ENCODE measurements at regions not wholly inside any gene's neighbourhood (a gene's known extent, or its start where the extent isn't known, plus 50 kb on each side); places are given as distances from the start of the nearest gene placed in this dataset.

DNA sequence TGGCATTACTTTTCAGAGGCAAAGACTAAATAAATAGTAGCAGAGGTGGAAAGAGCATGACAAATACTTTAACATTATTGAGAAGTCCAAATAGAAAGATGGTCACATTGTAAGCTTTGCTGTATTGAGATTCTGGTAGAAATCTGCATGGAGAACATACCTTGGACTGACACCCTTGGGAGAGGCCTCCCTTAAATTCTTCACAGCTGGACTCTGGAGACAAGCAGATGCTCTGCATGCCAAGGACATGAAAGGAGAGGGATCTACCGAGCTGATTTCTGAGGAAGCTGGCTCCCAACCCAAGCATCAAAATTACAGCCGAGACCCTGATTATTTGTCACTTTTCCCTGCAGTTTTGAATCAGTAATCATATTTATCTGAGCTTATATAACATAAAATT is 212.5 kb upstream of the COL8A1 start:
- DNase-seq = no peak

DNA sequence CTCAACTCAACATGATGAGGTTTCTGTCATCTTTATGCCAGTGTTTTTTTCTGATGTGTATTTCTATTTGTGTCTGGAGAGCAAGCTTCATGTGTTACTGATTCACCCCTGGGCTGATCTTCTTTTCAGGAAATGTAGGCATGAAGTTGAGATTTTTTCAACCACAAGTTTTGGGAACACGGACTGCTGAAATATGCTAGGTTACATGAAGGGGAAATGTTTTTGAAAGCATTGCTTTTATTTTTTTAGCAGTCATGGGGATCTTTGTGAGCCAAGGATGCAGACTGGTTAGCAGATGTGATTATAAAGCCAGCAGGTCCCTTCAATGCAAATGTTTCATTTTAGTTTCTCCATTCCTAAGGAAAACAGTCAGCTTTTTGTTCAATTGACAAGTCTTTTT is 219.3 kb upstream of the COL8A1 start:
- DNase-seq = no peak

GRCh38 chr3:99418709-99419108 is 219.7 kb upstream of the COL8A1 start:
- no peak for DNase-seq

- no peak for DNase-seq
Observed at GRCh38 chr3:99418209-99418635, 220.2 kb upstream of the COL8A1 start.

GRCh38 chr3:99413504-99413903 is 224.9 kb upstream of the COL8A1 start:
- DNase-seq = no peak

DNA sequence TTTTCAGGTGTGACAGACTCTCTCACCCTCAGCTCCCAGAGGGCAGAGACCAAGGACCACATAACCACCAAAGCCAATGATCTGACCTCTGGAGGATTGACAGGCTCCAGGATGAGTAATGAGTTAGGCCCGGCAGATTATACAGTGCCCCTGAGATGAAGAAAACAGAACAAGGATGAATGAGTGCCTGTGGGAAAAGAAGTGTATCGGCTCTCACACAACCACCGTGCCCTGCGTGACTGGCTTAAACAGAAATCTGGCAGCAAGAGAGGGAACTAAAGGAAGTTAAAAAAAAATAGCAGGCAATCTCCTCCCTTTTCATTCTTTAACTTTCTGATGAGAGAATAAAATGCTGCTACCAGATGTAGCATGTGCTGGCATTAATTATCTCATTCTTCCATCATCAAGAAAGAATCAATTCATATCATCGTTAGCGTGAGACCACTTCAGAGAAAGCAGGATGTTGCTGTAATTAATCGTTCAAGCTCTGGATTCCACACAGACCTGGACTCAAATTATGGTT is 227.5 kb upstream of the COL8A1 start:
- DNase-seq = no peak

DNA sequence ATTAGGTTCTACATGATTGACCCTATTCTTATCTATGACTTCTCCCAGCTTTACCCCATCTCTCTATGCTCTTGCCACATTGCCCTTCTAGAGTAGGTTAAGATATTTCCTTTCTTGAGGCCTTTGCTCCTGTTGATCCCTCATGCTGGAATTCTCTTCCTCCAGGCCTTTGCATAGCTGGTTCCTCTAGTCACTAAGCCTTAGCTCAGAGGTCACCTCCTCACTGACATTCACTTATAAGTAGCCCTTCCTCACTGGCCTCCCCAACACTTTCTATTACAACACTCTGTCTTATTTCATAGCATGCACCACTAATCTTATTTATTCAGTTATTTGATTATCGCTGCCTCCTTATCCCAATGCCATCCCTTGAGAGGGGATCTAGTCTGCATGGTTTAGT is 228.4 kb upstream of the COL8A1 start:
- DNase-seq = no peak

- DNase-seq = no peak
Observed at GRCh38 chr3:99407257-99407656, 231.1 kb upstream of the COL8A1 start.

- no peak for DNase-seq
Observed at GRCh38 chr3:99402755-99403154, 235.6 kb upstream of the COL8A1 start.

GRCh38 chr3:99400352-99400751 is 238.0 kb upstream of the COL8A1 start:
- no peak for DNase-seq

DNA sequence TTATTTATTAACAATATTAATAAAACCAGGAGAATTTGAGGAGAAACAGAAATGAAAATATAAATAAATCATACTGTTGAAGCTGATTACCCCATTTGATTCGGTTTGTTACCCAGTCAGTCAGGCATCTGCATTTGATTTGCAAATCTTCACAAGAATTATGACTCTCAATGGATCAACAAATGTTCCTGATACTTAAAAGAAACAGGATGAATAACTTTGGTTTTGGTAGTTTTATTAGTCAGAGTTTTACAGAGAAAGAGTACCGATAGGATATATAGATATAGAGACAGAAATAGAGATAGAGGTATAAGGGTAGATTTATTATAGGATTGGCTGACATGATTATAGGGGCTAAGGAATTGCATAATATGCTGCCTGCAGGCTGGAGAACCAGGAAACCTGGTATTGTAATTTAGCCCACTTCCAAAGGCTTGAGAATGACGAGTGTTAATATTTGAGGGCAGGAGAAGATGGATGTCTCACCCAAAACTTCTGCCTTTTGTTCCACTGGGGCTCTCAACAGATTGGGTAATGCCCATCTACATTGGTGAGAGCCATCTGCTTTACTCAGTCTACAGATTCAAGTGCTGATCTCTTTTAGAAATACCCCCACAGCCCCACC is 241.6 kb upstream of the COL8A1 start:
- DNase-seq = no peak

- DNase-seq = no peak
Observed at GRCh38 chr3:99394831-99395778, 243.3 kb upstream of the COL8A1 start.

DNA sequence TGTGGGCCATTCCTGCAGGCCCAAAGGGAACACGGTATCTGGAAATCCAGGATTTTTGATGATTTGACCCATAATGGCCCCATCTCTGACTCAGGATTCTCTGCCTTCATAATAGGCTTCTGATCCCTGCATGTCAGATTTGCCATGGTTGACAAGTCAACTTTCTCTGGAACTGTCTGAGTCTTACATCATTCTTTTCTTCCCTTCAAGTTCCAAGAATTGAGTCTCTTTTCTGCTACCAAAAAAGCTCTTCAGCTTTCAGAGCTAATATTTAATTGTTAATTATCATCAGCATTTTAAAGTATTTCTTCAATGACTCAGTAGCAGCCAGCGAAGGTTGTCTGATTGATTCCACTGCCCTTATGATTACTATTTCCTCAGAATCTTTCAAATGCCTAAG is 244.4 kb upstream of the COL8A1 start:
- no peak for DNase-seq

DNA sequence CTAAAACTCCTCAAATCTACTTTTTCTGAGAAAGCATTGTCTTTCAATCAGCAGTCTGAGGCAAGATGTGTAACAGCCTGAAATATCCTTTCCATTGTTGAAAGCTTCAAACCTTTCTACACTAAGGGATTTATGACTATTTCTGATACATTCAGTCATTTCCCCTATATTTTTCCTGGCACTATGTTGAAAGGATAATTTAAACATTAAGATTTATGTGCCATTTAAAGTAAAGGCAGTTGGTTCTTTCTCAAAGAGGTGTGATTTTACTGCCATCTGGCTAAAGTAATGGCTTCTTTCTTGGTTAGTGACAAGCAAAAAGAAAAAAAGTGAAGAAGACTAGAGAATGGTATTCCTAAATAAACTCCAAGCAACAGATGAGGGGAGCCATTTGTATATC is 249.6 kb upstream of the COL8A1 start:
- DNase-seq = no peak

- DNase-seq = no peak
Observed at GRCh38 chr3:99384596-99384995, 253.8 kb upstream of the COL8A1 start.

- no peak for DNase-seq
Observed at GRCh38 chr3:99376926-99377325, 261.5 kb upstream of the COL8A1 start.

DNA sequence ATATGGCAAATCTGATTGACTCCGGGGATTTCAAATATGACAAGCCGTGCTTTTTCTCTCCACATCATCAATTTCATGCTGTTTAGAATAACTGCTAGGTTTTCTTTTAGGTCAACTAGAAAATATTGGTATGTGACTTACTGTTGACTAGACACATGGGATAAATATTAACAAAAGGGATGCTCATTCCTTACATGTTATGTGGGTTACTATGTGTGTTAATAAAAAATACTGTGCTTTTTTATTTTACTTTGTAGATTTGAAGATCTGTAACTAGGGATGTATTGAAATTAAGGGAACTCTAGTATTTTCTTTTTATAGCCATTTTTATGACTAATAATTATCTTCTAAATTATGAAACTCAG is 264.6 kb upstream of the COL8A1 start:
- DNase-seq = no peak

DNA sequence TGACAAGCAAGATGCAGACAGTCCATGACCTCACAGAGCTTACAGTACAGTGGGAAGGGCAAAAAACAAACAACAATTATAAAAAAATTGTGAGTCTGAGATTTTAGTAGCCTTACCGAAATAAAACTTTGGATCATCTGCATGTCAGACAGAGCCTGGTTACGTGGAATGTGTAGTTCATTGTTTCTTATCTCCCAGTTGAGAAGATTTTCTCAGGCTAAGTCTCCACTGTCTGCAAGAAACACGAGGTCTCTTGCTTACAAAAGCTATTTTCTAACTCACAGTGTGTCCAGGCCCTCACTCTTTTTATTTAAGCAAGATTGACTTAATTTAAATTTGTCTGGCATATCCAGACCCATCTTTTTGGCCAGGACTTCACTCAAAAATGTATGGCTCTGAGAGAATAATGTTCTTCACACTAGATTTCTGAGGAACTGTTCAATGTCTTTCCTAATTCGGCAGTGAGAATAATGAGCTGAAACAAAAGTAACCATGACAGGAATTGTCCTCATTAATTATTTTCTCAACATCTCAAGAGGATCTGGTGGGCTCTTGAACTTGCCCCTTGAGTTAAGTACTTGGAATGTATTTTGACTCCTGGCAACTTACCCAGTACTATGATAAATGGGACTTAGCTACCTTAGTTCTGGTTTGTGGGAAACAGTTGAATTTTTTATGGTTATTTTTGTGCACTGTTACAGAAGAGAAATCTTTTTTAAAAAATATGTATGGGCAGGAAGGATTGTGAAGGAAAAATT is 265.1 kb upstream of the COL8A1 start:
- DNase-seq = no peak

DNA sequence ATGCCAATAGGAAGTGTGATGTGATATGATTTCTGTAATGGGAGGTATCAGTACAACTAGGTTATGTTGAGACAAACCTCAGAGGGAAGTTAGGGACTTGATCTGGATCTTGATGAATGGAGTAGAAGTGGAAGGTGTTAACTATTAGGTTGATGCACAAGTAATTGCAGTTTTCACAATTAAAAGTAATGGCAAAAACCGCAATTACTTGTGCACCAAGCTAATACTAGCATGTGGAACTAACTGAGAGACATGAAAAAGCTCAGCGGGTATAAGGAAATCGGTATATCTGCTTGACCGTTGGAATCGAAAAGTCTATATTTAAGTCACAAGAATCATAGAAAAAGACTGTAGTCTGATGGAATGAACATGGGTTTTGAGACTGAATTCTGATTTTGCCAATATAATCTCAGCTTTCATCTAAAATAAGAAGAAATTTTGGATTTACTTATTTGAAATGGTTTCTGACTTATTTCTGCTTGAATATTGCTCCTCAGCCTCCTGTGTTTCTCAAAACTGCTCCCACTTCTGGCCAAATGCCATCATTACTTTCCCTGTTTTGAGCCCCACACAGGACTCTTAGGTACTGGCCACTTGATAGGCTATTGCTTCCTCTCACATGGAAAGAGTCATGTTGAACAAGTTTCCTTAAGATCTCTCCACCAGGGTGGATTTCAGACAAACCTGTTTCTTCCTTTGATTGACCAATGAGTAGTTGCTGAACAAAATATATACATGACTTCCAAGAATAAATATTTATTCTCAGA is 271.5 kb upstream of the COL8A1 start:
- DNase-seq = no peak

- no peak for DNase-seq
Observed at GRCh38 chr3:99365979-99366378, 272.4 kb upstream of the COL8A1 start.

DNA sequence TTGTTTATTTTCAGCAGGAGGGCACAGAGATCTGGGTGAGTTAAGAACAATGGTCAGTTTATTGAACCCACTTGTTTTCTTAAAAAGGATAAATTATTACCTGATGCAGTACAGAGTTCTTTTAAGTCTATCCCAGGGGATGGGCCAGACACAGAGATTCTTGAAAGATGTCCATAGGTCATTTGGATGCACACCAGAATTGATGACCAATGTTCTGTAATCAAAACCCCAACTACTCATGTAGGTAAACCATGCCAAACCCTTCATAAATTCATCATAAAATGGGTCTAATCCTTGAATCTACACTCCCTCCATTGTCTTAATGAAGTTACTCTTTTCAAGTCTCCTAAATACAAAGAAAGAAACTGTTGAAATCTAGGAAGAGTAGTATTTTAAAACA is 273.0 kb upstream of the COL8A1 start:
- no peak for DNase-seq

GRCh38 chr3:99357131-99357530 is 281.3 kb upstream of the COL8A1 start:
- DNase-seq = no peak

DNA sequence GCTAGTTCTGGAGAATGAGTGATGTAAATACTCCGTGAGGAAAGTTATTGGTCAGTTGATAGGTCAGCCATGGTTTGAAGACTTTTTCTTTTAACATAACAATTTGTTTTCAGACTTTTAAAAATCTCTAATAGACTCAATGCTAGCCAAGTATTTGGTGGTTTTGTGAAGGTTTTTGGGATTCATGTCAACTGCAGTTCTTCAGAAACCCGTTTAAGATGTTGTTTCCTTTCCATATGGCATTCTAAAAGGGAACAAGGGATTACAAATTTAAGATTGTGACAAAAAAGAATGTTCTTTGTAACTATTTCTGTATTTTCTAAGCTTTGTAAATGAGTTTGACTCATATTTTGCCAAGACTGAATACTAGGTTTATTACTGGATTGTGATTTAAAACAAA is 281.7 kb upstream of the COL8A1 start:
- no peak for DNase-seq
